ENCODE measurements at regions not wholly inside any gene's neighbourhood (a gene's known extent, or its start where the extent isn't known, plus 50 kb on each side); places are given as distances from the start of the nearest gene placed in this dataset.

DNA sequence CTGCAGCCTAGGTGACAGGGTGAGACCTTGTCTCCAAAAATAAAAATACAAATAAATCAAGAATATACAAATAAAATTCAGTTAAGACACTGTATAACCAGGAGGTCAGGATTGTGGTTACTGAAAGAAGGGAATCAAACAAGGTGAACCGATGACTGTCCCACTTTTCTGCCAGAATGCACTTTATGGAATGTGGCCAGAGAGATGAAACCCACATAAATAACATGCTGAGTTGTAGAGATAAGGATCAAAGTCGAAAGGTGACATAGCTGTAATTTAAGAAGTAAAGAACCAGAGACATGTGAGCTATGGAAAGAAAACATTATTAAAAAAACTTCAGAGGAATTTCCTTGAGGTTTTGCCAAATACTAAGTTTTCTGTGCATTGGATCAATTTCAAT, 1098.2 kb upstream of the USP15 start:
- TF ChIP-seq, protein P1, sequence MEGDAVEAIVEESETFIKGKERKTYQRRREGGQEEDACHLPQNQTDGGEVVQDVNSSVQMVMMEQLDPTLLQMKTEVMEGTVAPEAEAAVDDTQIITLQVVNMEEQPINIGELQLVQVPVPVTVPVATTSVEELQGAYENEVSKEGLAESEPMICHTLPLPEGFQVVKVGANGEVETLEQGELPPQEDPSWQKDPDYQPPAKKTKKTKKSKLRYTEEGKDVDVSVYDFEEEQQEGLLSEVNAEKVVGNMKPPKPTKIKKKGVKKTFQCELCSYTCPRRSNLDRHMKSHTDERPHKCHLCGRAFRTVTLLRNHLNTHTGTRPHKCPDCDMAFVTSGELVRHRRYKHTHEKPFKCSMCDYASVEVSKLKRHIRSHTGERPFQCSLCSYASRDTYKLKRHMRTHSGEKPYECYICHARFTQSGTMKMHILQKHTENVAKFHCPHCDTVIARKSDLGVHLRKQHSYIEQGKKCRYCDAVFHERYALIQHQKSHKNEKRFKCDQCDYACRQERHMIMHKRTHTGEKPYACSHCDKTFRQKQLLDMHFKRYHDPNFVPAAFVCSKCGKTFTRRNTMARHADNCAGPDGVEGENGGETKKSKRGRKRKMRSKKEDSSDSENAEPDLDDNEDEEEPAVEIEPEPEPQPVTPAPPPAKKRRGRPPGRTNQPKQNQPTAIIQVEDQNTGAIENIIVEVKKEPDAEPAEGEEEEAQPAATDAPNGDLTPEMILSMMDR (IDR thresholded peaks at IDR 0.05; ENCODE audit: insufficient read depth, low read depth, low read length) = no peak
- H3K36me3 ChIP-seq (ENCODE audit: control insufficient read depth, insufficient read depth, low read length) = no peaks in the 10 kb centered on the region
- no peaks in the 10 kb centered on the region for H3K27me3 ChIP-seq (ENCODE audit: control insufficient read depth, insufficient read depth, low read length)
- ChIA-PET POLR2A (no interaction called here), CTCF (no interaction called here)
- DNase-seq (ENCODE audit: low read depth) = no peak
- no peak overlapping the region for H3K4me3 ChIP-seq (ENCODE audit: low read depth, low read length)

- Histone ChIP-seq H3K4me3 (ENCODE audit: low read depth, low read length) (no peak overlapping the region), H3K27me3 (ENCODE audit: control insufficient read depth, insufficient read depth, low read length) (no peaks in the 10 kb centered on the region), H3K36me3 (ENCODE audit: control insufficient read depth, insufficient read depth, low read length) (no peaks in the 10 kb centered on the region)
- TF ChIP-seq, protein P1 (IDR thresholded peaks at IDR 0.05; ENCODE audit: insufficient read depth, low read depth, low read length) = no peak
- POLR2A ChIA-PET = no interaction called here
- CTCF ChIA-PET = no interaction called here
- no peak for DNase-seq (ENCODE audit: low read depth)
Observed at GRCh38 chr12:61188801-61189595, 1071.2 kb upstream of the USP15 start.

DNA sequence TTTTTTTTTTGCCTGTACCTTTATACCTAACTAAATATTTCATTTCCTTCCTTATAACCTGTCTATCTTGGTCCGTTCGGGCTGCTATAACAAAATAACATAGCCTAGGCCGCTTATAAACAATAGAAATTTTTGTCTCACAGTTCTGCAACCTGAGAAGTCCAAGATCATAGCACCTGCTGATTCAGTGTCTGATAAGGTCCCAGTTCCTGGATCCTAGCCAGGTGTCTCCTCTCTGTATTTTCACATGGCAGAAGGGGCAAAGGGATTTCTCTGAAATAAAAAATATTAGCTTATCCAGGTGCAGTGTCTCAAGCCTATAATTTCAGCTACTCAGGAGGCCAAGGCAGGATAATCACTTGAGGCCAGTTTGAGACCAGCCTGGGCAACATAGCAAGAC, 1046.6 kb upstream of the USP15 start:
- CTCF ChIA-PET = interaction anchor here (0.5 to 0.7 kb wide), 2 partner anchors 223 to 602 kb away, joined by 3 to 5 read pairs; no protein-coding TSS in a partner anchor
- Histone ChIP-seq H3K36me3 (ENCODE audit: control insufficient read depth, insufficient read depth, low read length) (no peaks in the 10 kb centered on the region), H3K27me3 (ENCODE audit: control insufficient read depth, insufficient read depth, low read length) (no peaks in the 10 kb centered on the region)

GRCh38 chr12:61220337-61220736, 1039.9 kb upstream of the USP15 start:
- no peak for DNase-seq (ENCODE audit: low read depth)
- Histone ChIP-seq H3K36me3 (ENCODE audit: control insufficient read depth, insufficient read depth, low read length) (no peaks in the 10 kb centered on the region), H3K27me3 (ENCODE audit: control insufficient read depth, insufficient read depth, low read length) (no peaks in the 10 kb centered on the region), H3K4me3 (ENCODE audit: low read depth, low read length) (no peak overlapping the region)
- CTCF ChIA-PET = no interaction called here
- TF ChIP-seq, protein P1 (IDR thresholded peaks at IDR 0.05; ENCODE audit: insufficient read depth, low read depth, low read length) = no peak
- POLR2A ChIA-PET = no interaction called here

More for the DNA sequence above, 1046.6 kb upstream of the USP15 start:
- no peak for DNase-seq (ENCODE audit: low read depth)
- H3K4me3 ChIP-seq (ENCODE audit: low read depth, low read length) = no peak overlapping the region
- POLR2A ChIA-PET = no interaction called here
- TF ChIP-seq, protein P1 (IDR thresholded peaks at IDR 0.05; ENCODE audit: insufficient read depth, low read depth, low read length) = no peak

DNA sequence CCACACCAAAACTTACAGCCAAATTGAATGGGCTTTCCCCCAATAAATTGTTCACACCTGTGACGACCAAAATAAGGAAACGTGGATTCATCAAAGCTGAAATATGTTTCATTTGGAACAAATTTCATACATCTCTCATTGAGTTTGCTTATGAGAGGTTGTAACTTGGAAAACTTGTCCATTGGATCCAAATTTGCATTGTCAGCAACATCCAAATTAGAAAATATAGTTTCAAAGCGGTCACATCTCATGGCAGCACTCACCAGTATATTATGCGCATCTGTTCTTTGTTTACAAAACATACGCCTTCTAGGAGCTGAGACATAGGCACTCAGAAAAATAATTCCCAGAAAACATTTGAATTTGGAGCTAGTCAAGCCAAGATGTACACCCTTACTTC, 1028.2 kb upstream of the USP15 start:
- no peak for DNase-seq (ENCODE audit: low read depth)
- TF ChIP-seq, protein P1 (IDR thresholded peaks at IDR 0.05; ENCODE audit: insufficient read depth, low read depth, low read length) = no peak
- H3K27me3 ChIP-seq (ENCODE audit: control insufficient read depth, insufficient read depth, low read length) = no peaks in the 10 kb centered on the region
- no peak overlapping the region for H3K4me3 ChIP-seq (ENCODE audit: low read depth, low read length)
- POLR2A ChIA-PET = no interaction called here
- no peaks in the 10 kb centered on the region for H3K36me3 ChIP-seq (ENCODE audit: control insufficient read depth, insufficient read depth, low read length)
- CTCF ChIA-PET = no interaction called here

Data from BJ (cell line).